Cardiac septum (tissue), 1 donor: ENCODE measurements at regions not wholly inside any gene's neighbourhood (a gene's known extent, or its start where the extent isn't known, plus 50 kb on each side); places are given as distances from the start of the nearest gene placed in this dataset.
"Not testable (repeated sequence)": the region's sequence is repeated elsewhere in the genome, so short reads cannot be mapped to it uniquely, and the experiment has no call there.

Experiments used
- DNase-seq: peaks from one replicate; pipeline ENCODE4 v3.0.0-alpha.2; 2020; ENCODE audit warnings: low spot score
- intact Hi-C: fragments of 100-400 bp; cut with DNase I; formaldehyde crosslinking; loops from one replicate; pipeline ENCODE4 v1.14.0; 2022
- donor health status: DM: no; HTN: no; CAD: no.

GRCh38 chr16:18003033-18003432 lies 333.5 kb downstream of the NPIPA8 start:
- no peak for DNase-seq
- intact Hi-C loops: no loop called here

- DNase-seq: no peak
- intact Hi-C loops: no loop called here
These were observed 337.5 kb downstream of the NPIPA8 start for GRCh38 chr16:17998996-17999395.

GRCh38 chr16:17998550-17998949 lies 338.0 kb downstream of the NPIPA8 start:
- DNase-seq: no peak
- intact Hi-C loops: no loop called here

GRCh38 chr16:17994027-17994426 lies 342.5 kb downstream of the NPIPA8 start:
- no peak for DNase-seq
- intact Hi-C loops: no loop called here

- intact Hi-C loops: no loop called here
- DNase-seq: no peak
These were observed 344.1 kb downstream of the NPIPA8 start for GRCh38 chr16:17992416-17992815.

GRCh38 chr16:17989255-17989654 lies 347.3 kb downstream of the NPIPA8 start:
- DNase-seq: no peak
- intact Hi-C loops: no loop called here

- DNase-seq: no peak
These were observed 347.7 kb downstream of the NPIPA8 start for GRCh38 chr16:17988839-17989238.

GRCh38 chr16:17986991-17987390 lies 349.5 kb downstream of the NPIPA8 start:
- intact Hi-C loops: no loop called here
- no peak for DNase-seq

More at GRCh38 chr16:17988839-17989238, 347.7 kb downstream of the NPIPA8 start:
- intact Hi-C loops: no loop called here

- DNase-seq: no peak
- intact Hi-C loops: no loop called here
These were observed 351.7 kb downstream of the NPIPA8 start for GRCh38 chr16:17984810-17985209.

GRCh38 chr16:17983847-17984639 lies 352.5 kb downstream of the NPIPA8 start:
- intact Hi-C loops: no loop called here
- no peak for DNase-seq

GRCh38 chr16:17983114-17983513 lies 353.4 kb downstream of the NPIPA8 start:
- DNase-seq: no peak
- intact Hi-C loops: no loop called here

- intact Hi-C loops: no loop called here
- DNase-seq: no peak
These were observed 359.3 kb downstream of the NPIPA8 start for GRCh38 chr16:17977260-17977659.

- no peak for DNase-seq
- intact Hi-C loops: no loop called here
These were observed 364.0 kb downstream of the NPIPA8 start for GRCh38 chr16:17972460-17972943.

GRCh38 chr16:17970816-17971331 lies 365.7 kb downstream of the NPIPA8 start:
- DNase-seq: no peak

GRCh38 chr16:17970157-17970765 lies 366.3 kb downstream of the NPIPA8 start:
- intact Hi-C loops: no loop called here
- no peak for DNase-seq

More at GRCh38 chr16:17970816-17971331, 365.7 kb downstream of the NPIPA8 start:
- intact Hi-C loops: no loop called here

GRCh38 chr16:17965133-17965900 lies 371.2 kb downstream of the NPIPA8 start:
- intact Hi-C loops: no loop called here
- no peak for DNase-seq

- no peak for DNase-seq
- intact Hi-C loops: no loop called here
These were observed 372.3 kb downstream of the NPIPA8 start for GRCh38 chr16:17964196-17964595.

- DNase-seq: no peak
- intact Hi-C loops: no loop called here
These were observed 373.2 kb downstream of the NPIPA8 start for GRCh38 chr16:17963185-17963836.

GRCh38 chr16:17962726-17963125 lies 373.8 kb downstream of the NPIPA8 start:
- intact Hi-C loops: no loop called here
- no peak for DNase-seq

GRCh38 chr16:17961822-17962221 lies 374.7 kb downstream of the NPIPA8 start:
- intact Hi-C loops, DNase-seq: not testable (repeated sequence)
